ENCODE measurements at regions not wholly inside any gene's neighbourhood (a gene's known extent, or its start where the extent isn't known, plus 50 kb on each side); places are given as distances from the start of the nearest gene placed in this dataset.
"Not testable (repeated sequence)": the region's sequence is repeated elsewhere in the genome, so short reads cannot be mapped to it uniquely, and the experiment has no call there.

DNA sequence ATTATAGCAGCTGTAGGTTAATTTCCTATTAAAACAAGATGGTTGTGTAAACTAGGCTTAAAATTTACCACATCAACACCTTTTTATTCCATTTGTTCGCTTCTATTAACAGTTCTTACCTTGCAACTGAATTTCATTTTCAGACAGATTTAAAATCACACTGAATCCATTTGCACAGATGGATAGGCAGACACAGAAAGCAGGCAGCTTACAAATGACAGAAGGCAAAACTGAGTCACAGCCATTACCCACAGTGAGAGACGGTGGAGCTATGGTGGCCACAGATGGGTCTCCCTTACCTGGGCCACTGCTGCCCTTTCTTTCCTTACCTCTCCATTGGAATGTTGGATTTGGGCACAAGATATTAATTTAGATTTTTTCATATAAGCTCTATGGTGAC is 1567.8 kb upstream of the SLC10A2 start:
- no peak for DNase-seq

DNA sequence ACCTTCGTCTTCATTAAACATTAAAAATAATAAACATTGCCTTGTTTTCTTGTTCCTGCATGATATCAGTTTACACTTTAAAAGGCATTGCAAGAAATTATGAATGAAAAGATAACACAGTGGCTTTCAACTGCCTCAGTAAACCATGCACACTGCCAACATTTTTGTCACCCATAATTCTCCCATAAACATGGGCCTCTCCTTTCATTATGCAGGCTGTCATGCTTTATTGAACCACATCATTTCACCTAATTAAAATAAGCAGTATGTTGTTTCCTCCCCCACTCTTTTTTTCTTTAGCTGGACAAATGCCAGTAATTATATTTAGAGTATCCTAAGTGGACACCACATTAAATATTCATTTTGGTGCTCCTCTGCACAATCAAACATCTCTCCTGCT is 1566.5 kb upstream of the SLC10A2 start:
- DNase-seq = no peak

DNA sequence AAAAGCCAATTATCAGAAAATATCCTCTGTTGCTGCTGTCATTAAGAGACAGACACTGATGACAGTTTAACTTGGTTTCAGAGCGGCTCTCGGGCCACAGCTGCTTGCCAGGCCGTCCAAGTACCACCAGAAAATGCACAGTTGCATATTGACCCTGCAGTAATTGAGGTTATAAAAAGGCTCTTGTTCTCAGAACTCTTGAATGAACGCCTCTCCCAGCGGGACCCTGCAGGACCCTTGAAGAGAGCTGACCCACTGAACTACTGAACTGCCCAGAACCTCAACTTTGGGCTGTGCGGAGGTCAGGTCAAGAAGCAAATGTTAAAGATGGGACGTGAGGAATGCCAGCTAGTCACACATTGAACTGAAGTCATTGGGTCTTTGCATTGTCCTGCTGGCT is 1559.0 kb upstream of the SLC10A2 start:
- DNase-seq = no peak

DNA sequence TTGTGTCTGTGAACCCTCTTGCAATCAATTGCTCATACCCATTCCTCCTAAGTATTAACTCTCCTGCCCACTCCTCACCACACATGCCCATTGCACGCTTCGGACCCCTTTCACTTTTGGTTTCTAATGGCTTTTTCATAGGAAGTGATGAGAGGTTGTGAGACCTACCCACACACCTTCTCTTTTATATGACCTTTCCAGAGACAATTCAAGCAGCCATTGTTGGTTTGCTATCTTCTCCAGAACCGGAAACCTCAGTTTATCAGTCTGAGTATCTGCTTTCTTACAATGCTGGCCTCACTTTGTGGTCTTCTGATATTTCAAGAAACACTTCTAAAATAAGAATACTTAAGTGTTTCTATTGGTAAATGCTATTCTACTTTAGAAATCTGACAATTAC is 1550.8 kb upstream of the SLC10A2 start:
- no peak for DNase-seq

DNA sequence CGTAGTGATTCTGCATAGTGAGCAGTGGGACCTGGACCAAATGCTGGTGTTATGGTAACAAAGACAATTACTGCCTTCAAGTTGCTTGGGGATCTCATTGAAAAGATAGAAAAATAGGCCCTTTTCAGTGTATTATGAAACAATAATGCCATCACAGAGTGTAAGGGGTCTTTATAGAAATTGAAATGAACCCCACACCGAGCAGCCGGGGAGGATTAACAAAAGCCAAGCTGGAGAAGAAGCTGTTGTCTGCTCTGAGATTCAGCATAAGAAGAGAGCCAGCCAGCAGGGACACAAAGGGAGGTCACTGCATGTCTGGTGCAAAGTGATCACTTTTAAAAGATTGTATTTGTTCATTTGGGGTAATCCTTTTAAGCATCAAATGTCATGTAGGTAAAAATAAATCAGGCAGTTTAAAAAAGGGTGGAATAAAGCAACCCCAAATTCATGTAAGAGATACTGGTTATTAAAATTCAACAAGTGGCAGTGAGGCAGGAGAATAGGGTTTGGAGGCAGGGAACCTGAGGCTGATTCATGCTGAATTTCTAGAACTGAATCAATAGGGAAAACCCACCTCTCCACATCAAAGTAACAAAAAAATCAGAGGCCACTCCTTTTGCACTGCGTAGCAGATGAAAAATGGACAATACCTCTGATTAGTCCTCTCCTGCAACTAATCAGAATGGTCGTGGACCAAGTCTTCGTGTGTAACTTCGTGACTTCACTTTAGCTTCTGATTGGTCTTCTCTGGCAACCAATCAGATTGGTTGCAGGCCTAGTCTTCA is 1548.3 kb upstream of the SLC10A2 start:
- no peak for DNase-seq

DNA sequence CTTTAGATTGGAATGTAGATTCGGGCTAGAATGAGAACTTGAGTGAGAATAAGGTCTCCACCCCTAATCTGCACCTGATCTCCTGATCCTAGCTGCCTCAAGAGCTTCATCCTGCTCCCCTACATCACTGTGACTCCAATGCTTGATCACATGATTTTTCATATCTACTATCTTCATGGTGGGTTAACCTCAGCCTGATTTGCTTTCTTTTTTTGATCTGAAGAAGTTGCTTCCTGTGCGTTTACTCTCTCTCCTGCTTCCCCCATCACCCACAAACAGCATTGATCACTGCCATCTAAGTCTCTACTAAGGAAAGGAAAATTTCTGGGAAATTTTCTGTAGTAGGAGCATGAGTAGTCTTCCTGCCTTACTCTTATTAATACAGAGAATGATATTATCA is 1542.1 kb upstream of the SLC10A2 start:
- no peak for DNase-seq

DNA sequence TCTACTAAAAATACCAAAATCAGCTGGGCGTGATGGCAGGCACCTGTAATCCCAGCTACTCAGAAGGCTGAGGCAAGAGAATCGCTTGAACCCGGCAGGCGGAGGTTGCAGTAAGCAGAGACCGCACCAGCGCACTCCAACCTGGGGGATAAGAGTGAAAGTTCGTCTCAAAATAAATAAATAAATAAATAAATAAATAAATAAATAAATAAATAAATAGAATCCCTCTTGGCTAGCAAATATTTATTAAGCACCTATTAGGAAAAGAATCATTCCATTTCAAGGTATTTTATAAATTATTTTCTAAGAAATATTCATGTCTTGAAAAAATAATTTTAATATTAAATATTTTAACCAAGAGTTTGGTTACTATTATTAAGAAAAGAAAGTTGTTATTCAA is 1539.2 kb upstream of the SLC10A2 start:
- DNase-seq = not testable (repeated sequence)

DNA sequence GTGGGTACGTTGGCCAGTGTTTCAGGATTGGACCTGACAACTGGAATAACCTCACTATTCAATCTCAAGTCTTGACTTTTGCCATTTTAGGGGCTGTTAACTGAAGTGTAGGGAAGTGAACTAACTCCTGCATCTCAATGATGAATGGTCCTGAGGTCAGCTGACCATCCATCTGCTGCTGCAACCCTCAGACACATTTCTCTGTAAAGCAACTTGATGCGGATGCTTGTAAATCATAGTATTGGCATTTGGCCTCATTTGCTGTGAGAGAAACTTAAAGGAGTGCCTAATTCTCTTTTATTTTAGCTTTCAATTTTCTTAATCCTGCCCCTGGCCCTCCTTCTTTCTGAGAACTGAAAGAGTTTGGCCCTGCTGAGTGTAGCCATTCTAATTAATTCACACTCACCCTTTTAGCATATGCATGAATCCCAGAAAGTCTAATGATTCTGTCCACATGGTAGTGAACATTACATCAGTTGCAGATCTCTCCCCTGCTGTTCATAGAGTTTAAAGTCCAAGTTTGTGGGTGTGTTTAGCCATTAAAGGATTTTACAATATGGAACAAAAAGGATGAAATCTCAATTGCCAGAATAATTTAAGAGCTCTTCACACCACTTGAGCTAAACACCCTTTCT is 1531.4 kb upstream of the SLC10A2 start:
- no peak for DNase-seq

DNA sequence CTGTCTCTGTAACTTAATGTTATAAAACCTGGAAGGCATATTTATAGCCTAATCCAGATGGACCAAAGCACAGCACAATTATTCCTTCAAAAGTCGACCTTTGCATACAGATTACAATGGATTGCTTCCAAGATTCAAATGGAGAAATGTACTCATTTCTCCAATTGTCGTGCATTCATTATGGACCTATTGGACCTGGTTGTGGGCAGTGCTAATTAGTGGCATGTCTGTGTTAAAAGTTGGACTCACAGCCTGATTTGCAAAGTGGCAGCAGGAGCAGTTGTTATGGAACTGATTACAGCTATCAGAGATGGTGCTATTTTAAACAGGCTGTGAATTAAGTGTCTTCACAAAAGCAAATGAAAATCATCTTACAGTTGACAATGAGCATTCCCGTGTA is 1529.3 kb upstream of the SLC10A2 start:
- DNase-seq = no peak

DNA sequence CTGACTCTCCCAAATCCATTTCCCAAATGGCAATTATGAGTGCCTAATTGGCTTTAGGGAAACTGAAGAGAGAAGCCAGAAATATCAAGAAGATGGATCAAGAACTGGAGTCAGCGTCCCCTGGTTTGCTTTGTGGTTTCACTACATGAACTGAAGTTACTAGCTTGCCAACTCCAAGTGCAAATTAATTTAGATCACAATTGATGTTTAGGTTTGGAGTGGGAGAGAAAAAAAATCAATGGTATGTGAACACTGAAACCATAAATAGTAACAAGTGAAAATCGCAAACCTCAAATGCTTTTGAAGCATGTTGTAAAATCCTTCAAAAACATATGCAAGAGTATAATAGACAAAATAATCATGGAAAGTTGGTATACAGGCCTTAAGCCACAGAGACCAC is 1528.6 kb upstream of the SLC10A2 start:
- DNase-seq = no peak

DNA sequence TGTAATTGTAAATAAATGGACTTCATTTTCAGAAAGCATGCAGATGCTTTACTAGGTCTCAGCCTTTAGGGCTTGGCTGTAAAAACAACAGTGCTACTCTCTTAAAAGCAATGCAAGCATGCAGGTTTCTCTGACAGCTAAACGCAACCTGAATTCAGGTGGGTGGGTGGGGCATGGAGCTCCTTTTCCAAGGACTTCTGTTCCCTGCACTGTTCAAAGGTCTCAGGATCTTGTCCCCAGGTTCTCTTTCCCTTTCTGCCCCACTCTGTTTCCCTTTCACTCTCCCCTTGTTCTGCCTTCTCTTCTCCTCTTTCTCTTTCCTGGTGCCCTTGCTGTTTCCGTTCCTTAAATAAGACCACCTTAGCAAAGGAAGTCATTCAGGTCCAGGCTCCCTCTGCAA is 1527.5 kb upstream of the SLC10A2 start:
- DNase-seq = no peak

DNA sequence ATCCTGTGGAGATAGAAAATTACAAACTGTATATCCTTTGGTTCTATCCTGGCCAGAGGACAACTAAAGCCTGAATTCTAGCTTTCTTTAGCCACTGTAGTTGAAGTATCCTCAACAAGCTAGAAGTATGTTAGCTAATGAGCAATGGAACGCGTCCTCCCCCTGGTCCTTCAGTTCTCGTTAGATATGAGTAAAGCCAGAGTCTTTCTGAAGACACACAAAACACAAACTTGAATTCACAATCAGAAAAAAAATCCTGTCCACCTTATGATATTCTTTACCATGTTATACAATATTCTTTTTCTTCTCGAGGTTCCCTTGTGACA is 1527.0 kb upstream of the SLC10A2 start:
- no peak for DNase-seq

DNA sequence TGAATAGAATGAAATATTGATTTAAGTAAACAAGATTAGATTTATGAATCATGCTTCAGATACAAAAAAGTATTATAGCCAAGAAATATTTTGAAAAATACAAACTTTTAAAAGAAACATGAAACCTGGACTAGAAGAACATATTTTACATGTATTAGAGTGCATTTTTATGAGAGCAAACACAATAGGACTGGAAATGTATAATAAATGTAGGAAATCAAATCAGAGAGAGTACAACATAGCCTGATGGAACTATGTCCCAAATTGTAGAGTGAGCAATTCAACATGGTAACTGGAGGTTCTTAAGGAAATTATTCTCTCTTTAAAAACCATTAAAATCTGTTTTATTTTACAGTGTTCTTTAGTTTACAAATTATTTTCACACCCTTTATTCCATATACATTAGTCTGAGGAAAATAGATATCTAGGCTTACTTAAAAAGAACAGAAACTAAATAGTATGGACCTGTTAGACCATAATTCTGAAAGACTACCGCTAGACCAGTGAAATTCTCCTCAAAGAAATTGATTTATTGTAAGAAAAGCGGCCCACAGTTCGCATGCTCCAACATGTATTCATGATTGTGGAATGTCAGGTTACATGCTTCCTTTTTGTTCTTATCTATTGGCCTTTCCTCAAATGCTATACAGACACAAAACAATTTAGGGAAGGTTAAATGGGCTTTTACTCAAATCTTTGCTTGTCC is 1526.5 kb upstream of the SLC10A2 start:
- no peak for DNase-seq

DNA sequence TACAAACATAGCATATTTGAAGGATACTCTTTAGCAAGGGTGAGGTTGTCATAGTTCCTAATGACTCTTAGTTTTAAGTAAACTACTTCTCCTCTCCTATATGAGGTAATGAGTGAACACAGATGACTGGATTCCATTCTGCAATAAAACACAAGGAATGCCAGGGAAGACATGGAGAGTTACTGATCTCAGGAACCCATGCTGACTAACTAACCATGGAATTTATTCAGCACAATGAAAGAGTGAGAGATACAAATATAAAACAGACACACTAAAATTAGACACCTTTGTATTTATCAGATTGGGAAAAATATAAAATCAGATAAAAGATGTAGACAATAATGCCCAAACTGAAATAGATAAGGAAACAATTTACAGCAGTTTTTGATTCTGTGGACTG is 1525.9 kb upstream of the SLC10A2 start:
- no peak for DNase-seq

DNA sequence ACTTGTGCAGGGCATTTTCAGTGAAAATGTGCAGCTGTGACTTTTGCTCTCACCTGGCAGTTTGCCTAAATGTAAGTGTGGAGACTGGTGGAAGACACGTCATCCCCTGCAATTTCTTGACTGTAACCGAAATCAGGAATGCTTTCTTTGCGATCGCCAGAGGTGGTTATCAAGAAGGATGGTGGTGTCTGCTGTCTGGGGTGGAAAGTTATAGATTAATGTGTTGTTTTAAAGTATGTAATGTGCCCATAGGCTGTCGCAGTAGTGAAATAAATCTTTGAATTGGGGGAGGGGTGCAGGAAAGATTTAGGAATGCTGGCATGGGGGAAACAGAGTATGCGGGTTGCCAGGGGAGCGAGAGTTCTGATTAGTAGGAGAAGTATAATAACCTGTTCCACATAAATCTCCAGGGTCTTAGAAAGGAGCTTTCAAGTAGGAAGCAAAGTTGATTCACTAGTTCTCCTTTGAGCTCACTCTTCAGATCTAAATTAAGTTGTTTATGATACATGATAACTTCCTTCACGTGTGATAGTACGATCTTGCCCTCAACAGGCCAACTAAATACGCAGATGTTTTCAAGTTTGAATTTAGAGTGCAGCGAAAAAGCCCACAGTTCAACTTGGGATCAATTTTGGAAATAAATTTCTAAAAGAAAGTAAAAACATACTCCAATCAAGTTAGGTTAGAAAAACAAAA is 1520.0 kb upstream of the SLC10A2 start:
- DNase-seq = no peak

DNA sequence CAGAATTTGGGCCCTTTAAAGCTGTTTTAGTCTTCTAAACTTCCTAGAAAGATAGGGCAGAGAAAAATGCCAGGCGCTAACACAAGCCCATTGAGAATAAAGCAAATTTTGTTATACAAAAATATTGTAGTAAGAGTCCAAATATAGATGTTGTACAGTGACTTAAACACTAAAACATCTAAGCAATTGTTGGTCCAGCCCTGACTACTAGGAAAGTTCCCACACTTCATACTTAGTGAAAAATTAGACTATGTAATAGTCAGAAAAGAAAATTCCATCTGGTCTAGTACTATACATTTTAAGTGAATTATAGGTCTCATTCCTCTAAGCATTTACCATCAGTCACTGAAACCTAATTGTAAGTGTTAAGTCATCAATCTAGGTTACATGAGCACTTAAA is 1518.3 kb upstream of the SLC10A2 start:
- DNase-seq = no peak

DNA sequence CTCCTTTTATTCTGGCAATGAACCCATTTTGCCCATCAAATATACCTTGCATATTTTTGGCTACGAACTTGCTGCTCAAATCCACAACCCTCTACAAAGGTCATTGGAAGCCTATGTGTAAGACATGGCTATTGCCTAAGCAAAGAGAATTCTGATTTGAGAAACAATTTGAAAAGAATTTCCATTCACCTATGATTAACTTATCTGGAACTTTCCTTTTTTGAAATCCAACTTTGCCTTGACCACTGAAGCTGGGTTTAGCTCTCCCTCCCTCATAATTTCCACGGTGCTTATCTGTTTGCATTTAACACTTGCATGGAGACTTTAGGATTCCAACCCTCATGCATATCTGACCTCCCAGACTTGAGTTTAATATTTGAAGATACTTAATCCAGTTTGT is 1514.7 kb upstream of the SLC10A2 start:
- no peak for DNase-seq

DNA sequence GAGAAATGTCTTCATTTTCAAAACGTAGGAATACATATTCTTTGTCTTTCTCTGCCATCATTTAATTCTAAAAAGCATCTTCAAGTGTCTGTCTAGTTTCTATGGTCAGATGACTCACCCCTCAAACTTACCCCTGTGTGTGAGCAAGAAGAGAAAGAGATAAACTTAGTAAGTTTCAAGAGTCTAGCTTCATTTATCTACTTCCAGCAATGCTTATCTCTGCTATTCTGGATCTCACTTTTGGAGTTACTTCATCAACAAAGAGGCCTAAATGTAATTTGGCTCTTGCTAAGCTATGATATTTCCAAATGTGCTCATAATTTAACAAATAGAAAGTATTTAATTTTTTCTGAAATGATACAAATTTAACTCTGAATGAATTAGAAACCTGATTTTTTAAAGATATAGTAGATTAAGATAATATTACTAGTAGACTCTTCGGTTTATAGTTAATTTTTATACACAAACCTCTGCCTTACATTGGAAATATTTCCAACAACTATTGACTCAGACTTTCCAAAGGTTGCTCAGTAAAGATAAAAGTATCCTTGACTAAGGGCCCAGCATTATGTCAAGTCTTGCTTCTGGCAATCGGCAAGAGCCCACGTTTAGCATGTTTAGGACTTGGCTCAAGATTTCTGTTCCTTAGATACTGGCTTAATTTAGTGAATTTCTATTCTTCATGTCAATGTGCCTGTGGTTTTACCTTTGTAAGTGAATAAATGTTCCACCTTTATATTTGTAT is 1511.0 kb upstream of the SLC10A2 start:
- no peak for DNase-seq

DNA sequence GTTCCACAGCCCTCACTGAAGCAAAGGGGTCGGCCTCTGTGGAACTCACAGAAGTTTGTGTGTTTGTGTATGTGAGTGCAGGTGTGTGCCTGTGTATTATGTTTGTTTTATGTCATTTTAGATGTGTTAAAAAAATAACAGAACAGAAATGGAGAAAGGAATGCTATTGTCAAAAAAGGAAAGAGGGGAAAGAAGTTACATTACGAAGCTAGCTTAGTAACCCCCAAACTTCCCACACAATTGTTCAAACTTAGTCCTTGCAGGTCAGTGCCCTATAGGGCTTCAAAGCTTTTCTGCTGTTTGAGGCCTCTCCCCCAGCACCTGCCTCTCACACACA is 1505.6 kb upstream of the SLC10A2 start:
- DNase-seq = no peak

DNA sequence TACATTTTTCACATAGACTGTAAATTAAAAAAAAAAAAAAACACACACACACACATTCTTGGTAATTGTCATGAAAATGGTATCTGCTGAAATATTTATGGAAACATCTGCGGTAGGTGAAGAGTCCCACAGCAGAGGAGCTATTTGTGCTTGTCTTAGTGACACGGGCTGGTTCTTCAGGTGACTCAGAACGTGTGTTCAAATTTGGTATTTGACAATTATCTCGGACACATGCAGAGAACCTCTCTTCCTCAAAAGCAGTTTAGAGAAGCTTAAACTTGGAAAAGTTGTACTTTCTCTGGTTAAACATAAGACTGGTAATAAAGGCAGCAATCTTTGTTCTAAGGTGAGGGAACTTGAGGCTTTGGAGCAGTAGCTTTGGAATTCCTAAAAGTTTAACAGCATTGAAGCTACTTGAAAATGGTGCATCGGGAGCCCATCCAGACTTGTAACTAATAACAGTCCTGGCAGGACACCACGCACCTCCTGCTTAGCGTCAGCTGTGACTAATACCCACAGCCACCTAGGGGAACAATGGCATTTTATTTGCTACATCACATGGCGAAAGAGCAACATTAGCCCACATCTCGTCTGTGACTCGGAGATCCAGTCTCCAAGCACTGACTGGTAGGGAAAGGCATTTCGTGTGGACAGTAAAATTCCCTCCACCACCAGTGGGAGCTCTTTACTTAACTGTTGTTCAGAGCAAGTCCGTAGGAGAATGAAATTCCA is 1505.1 kb upstream of the SLC10A2 start:
- peak; percentile 9 for DNase-seq

DNA sequence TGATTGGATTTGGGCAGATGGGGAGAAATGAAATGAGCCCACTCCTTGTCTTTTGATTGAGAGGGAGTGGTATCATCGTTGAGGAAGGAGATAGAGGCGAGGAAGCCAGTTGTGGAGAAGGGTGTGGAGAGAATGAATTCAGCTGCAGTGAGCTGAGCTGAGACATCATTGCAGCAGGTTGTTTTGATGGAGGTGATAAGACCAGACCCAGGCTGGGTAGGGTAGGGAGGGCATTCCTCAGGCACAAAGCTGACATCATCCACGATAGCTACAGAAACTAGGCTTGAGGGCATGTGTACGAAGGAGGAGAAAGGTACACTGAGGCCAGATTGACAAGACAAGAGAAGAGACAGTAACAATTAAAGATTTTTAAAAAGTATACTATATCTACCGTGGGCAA is 1500.9 kb upstream of the SLC10A2 start:
- no peak for DNase-seq

DNA sequence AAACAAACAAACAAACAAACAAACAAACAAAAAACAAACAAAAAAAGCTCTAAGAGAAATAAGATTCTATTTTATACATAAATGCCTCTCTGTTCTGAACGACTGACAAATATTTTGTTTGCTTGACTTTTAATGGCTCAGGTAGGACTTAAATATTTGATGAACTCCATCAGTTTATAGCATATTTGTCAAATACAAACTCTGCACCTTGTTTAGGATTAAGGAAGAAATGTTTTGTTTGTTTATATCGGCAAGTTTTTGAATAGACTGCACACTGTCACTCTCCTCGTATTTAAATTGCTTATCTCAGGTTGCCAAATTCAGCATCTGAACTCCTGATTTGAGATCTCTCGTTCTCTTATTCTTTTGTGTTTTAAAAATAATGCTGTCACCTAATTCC is 1499.7 kb upstream of the SLC10A2 start:
- no peak for DNase-seq

DNA sequence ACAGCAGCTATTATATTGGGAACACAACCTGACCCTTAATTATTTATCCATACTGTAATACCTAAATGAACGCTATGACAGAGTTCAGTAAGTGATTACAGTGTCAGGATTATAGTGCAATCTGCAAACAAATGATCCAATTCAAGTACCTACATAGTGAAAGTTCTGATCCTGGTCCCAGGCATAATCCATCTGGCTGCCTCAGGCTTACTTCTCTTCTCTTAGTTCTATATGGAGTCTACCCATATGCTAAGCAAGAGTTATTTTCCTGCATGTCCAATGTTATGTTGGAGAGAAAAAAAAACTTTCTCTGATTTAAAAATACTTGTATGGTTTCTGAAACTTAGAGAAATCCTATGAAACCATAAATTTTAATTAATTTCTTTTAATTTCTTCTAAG is 1487.7 kb upstream of the SLC10A2 start:
- DNase-seq = no peak
